A673 (cell line): ENCODE measurements at regions not wholly inside any gene's neighbourhood (a gene's known extent, or its start where the extent isn't known, plus 50 kb on each side); places are given as distances from the start of the nearest gene placed in this dataset.

Experiments used
- BruUV-seq: library from RNA; stranded (reverse); fragments of 400-500 nt; replicated peaks from 2 replicates; lab custom pipeline; 2021; lab: Mats Ljungman, UMichigan
- CTCF ChIA-PET: fragments of 300-600 bp; sonication (Branson Sonifier 250); formaldehyde crosslinking; loops from one replicate; lab custom pipeline; 2022; ENCODE audit warnings: antibody characterized with exemption; lab: Charles Lee
- POLR2A ChIA-PET: fragments of 300-600 bp; sonication (Branson Sonifier 250); formaldehyde crosslinking; loops from one replicate; lab custom pipeline; 2022; ENCODE audit warnings: antibody characterized with exemption; ENCODE audit not compliant: low non-redundant PET; lab: Charles Lee
- DNase-seq: peaks from one replicate; pipeline ENCODE4 v3.0.0-alpha.2; 2015; ENCODE audit warnings: low spot score
- H3K27ac ChIP-seq: fragments of 200-600 bp; sonication (generic); 2 replicates; pipeline ENCODE4 v1.5.1; 2016; ENCODE audit warnings: mixed run types, low read depth, mild to moderate bottlenecking, mixed read lengths, antibody characterized with exemption, low read length; ENCODE audit not compliant: poor library complexity, severe bottlenecking
- H3K27me3 ChIP-seq: fragments of 200-600 bp; sonication (generic); replicated peaks from 2 replicates; pipeline ENCODE4 v1.6.1; 2017; ENCODE audit warnings: mixed run types, low read depth, mild to moderate bottlenecking, mixed read lengths, antibody characterized with exemption, low read length; ENCODE audit not compliant: insufficient read depth, poor library complexity
- H3K36me3 ChIP-seq: fragments of 200-600 bp; sonication (generic); 2 replicates; pipeline ENCODE4 v1.6.1; 2016; ENCODE audit warnings: mixed run types, mild to moderate bottlenecking, mixed read lengths, antibody characterized with exemption, low read length; ENCODE audit not compliant: insufficient read depth, poor library complexity, severe bottlenecking
- H3K4me1 ChIP-seq: fragments of 200-600 bp; sonication (generic); 2 replicates; pipeline ENCODE4 v1.6.1; 2017; ENCODE audit warnings: mixed run types, mild to moderate bottlenecking, mixed read lengths, antibody characterized with exemption, low read length; ENCODE audit not compliant: insufficient read depth, poor library complexity, severe bottlenecking
- H3K4me3 ChIP-seq: fragments of 200-600 bp; sonication (generic); 2 replicates; pipeline ENCODE4 v1.5.1; 2016; ENCODE audit warnings: low read depth, mixed run types, mild to moderate bottlenecking, mixed read lengths, low read length; ENCODE audit not compliant: poor library complexity, severe bottlenecking
- H3K9me3 ChIP-seq: fragments of 200-600 bp; sonication (generic); 2 replicates; pipeline ENCODE4 v1.6.1; 2016; ENCODE audit warnings: mixed run types, low read depth, mild to moderate bottlenecking, mixed read lengths, antibody characterized with exemption, low read length; ENCODE audit not compliant: poor library complexity, severe bottlenecking
- CTCF ChIP-seq: fragments of 300-800, 200-600 bp; sonication (generic); conservative IDR thresholded peaks from 2 replicates; pipeline ENCODE4 v1.5.1; 2017; ENCODE audit warnings: low read depth, mild to moderate bottlenecking, antibody characterized with exemption, low read length, moderate library complexity, mixed read lengths
- EZH2 ChIP-seq: fragments of 200-600 bp; sonication (generic); IDR thresholded peaks from 2 replicates; pipeline ENCODE4 v1.6.1; 2017; ENCODE audit warnings: borderline replicate concordance, low read depth, mild to moderate bottlenecking, mixed read lengths, antibody characterized with exemption, low read length; ENCODE audit not compliant: poor library complexity, severe bottlenecking
- intact Hi-C: fragments of 100-400 bp; cut with micrococcal nuclease; formaldehyde crosslinking; loops from one replicate; pipeline ENCODE4 v1.10.0; 2022; ENCODE audit not compliant: unreplicated experiment

GRCh38 chr1:96210054-96210453, 511.5 kb upstream of the PTBP2 start:
- Histone ChIP-seq H3K27me3 (no peaks in the 10 kb centered on the region), H3K4me3 (no peak overlapping the region), H3K9me3 (no peaks in the 10 kb centered on the region), H3K36me3 (no peaks in the 10 kb centered on the region), H3K4me1 (no peaks in the 10 kb centered on the region), H3K27ac (no peak overlapping the region)
- intact Hi-C loops: no loop called here
- ChIA-PET CTCF (no interaction called here), POLR2A (no interaction called here)
- no peak for DNase-seq
- no peak for TF ChIP-seq CTCF
- no peak for TF ChIP-seq EZH2
- BruUV-seq: no TSS peak

GRCh38 chr1:96211202-96211601, 510.4 kb upstream of the PTBP2 start:
- no peak for DNase-seq
- intact Hi-C loops: no loop called here
- ChIA-PET CTCF (no interaction called here), POLR2A (no interaction called here)
- H3K4me1 ChIP-seq: no peaks in the 10 kb centered on the region
- no peaks in the 10 kb centered on the region for H3K36me3 ChIP-seq
- no peaks in the 10 kb centered on the region for H3K27me3 ChIP-seq
- no peaks in the 10 kb centered on the region for H3K9me3 ChIP-seq
- no peak overlapping the region for H3K27ac ChIP-seq
- BruUV-seq: no TSS peak
- H3K4me3 ChIP-seq: no peak overlapping the region
- no peak for TF ChIP-seq EZH2
- no peak for TF ChIP-seq CTCF

GRCh38 chr1:96214982-96215381, 506.6 kb upstream of the PTBP2 start:
- no peaks in the 10 kb centered on the region for H3K9me3 ChIP-seq
- no peak overlapping the region for H3K27ac ChIP-seq
- no peaks in the 10 kb centered on the region for H3K4me1 ChIP-seq
- ChIA-PET POLR2A (no interaction called here), CTCF (no interaction called here)
- TF ChIP-seq EZH2: no peak
- TF ChIP-seq CTCF: no peak
- no peaks in the 10 kb centered on the region for H3K36me3 ChIP-seq
- intact Hi-C loops: no loop called here
- no peak for DNase-seq
- H3K4me3 ChIP-seq: no peak overlapping the region
- BruUV-seq: no TSS peak
- H3K27me3 ChIP-seq: no peaks in the 10 kb centered on the region
